Mucosa of descending colon (tissue), 3 donors: ENCODE measurements at regions not wholly inside any gene's neighbourhood (a gene's known extent, or its start where the extent isn't known, plus 50 kb on each side); places are given as distances from the start of the nearest gene placed in this dataset.
"Not testable (repeated sequence)": the region's sequence is repeated elsewhere in the genome, so short reads cannot be mapped to it uniquely, and the experiment has no call there.

Experiments
- ATAC-seq: fragments of 200-7000 bp; cut with Tn5 transposase; one replicate; pipeline ENCODE4 v1.9.1; 2020; ENCODE audit warnings: mild to moderate bottlenecking, moderate library complexity
- DNase-seq, 3 donors: peaks; one replicate each; pipeline ENCODE4 v3.0.0-alpha.2; 2020
- H3K36me3 ChIP-seq: fragments of 200-600 bp; one replicate; pipeline ENCODE4 v1.8.0; 2021; ENCODE audit warnings: low read depth, mild to moderate bottlenecking
- H3K4me1 ChIP-seq: fragments of 200-600 bp; one replicate; pipeline ENCODE4 v1.8.0; 2021; ENCODE audit warnings: low read depth, mild to moderate bottlenecking
- H3K4me3 ChIP-seq: fragments of 200-600 bp; one replicate; pipeline ENCODE4 v1.8.0; 2021; ENCODE audit warnings: mild to moderate bottlenecking
- H3K9me3 ChIP-seq: fragments of 200-600 bp; one replicate; pipeline ENCODE4 v1.8.0; 2021; ENCODE audit warnings: mild to moderate bottlenecking
- CTCF ChIP-seq: fragments of 200-600 bp; IDR thresholded peaks from one replicate; pipeline ENCODE4 v1.8.0; 2022; ENCODE audit warnings: antibody characterized with exemption, mild to moderate bottlenecking
- intact Hi-C, 2 donors: fragments of 100-400 bp; cut with DNase I in 1 of 2; cut with micrococcal nuclease in 1 of 2; formaldehyde crosslinking; loops; one replicate each; pipeline versions ENCODE4 v1.11.0 to v1.11.1; 2022; cut with DNase I, micrococcal nuclease
- donor health status: DM: no; HTN: no; CAD: no; lungs with moderate emphysema.
- donor health status: DM: no; HTN: no; CAD: no.
- donor health status: DM: no; HTN: yes; CAD: no.

- no peaks in the 10 kb centered on the region for H3K36me3 ChIP-seq
- no peaks in the 10 kb centered on the region for H3K9me3 ChIP-seq
- intact Hi-C loops, result no loop called here
- H3K4me1 ChIP-seq, result no peaks in the 10 kb centered on the region
- no peak for TF ChIP-seq CTCF
- no peak overlapping the region for H3K4me3 ChIP-seq
- peak; percentile 52 to 73 (median 70) for DNase-seq
- ATAC-seq, result peak; percentile 84
These were observed 113.4 kb downstream of the RTP5 start for GRCh38 chr2:241982706-241983570.

GRCh38 chr2:241983571-241984270 is 114.2 kb downstream of the RTP5 start:
- H3K4me3 ChIP-seq, result no peak overlapping the region
- intact Hi-C loops, result no loop called here
- no peaks in the 10 kb centered on the region for H3K9me3 ChIP-seq
- no peak for DNase-seq
- H3K4me1 ChIP-seq, result no peaks in the 10 kb centered on the region
- TF ChIP-seq CTCF, result no peak
- no peak for ATAC-seq
- H3K36me3 ChIP-seq, result no peaks in the 10 kb centered on the region

- DNase-seq, result no peak
- intact Hi-C loops, result no loop called here
- Histone ChIP-seq H3K4me3 (no peak overlapping the region), H3K4me1 (no peaks in the 10 kb centered on the region), H3K9me3 (no peaks in the 10 kb centered on the region), H3K36me3 (no peaks in the 10 kb centered on the region)
- no peak for ATAC-seq
- no peak for TF ChIP-seq CTCF
These were observed 114.7 kb downstream of the RTP5 start for GRCh38 chr2:241984271-241984655.

GRCh38 chr2:241984658-241985057 is 115.1 kb downstream of the RTP5 start:
- no peak for ATAC-seq
- Histone ChIP-seq H3K36me3 (no peaks in the 10 kb centered on the region), H3K9me3 (no peaks in the 10 kb centered on the region), H3K4me1 (no peaks in the 10 kb centered on the region), H3K4me3 (no peak overlapping the region)
- DNase-seq, result no peak
- no peak for TF ChIP-seq CTCF
- intact Hi-C loops, result no loop called here

GRCh38 chr2:241985161-241985985 is 115.8 kb downstream of the RTP5 start:
- H3K36me3 ChIP-seq, intact Hi-C loops, H3K4me1 ChIP-seq, H3K9me3 ChIP-seq, H3K4me3 ChIP-seq: not testable (repeated sequence)
- ATAC-seq, result peak; percentile 43
- DNase-seq, result peak in 1 of 3 donors; percentile 75

GRCh38 chr2:241985986-241986329 is 116.4 kb downstream of the RTP5 start:
- H3K9me3 ChIP-seq, result no peaks in the 10 kb centered on the region
- no peak overlapping the region for H3K4me3 ChIP-seq
- intact Hi-C loops, result no loop called here
- ATAC-seq (peak; percentile 28), DNase-seq (no peak)
- TF ChIP-seq CTCF, result no peak
- no peaks in the 10 kb centered on the region for H3K4me1 ChIP-seq
- no peaks in the 10 kb centered on the region for H3K36me3 ChIP-seq
